ENCODE measurements at regions not wholly inside any gene's neighbourhood (a gene's known extent, or its start where the extent isn't known, plus 50 kb on each side); places are given as distances from the start of the nearest gene placed in this dataset.
"Not testable (repeated sequence)": the region's sequence is repeated elsewhere in the genome, so short reads cannot be mapped to it uniquely, and the experiment has no call there.

DNA sequence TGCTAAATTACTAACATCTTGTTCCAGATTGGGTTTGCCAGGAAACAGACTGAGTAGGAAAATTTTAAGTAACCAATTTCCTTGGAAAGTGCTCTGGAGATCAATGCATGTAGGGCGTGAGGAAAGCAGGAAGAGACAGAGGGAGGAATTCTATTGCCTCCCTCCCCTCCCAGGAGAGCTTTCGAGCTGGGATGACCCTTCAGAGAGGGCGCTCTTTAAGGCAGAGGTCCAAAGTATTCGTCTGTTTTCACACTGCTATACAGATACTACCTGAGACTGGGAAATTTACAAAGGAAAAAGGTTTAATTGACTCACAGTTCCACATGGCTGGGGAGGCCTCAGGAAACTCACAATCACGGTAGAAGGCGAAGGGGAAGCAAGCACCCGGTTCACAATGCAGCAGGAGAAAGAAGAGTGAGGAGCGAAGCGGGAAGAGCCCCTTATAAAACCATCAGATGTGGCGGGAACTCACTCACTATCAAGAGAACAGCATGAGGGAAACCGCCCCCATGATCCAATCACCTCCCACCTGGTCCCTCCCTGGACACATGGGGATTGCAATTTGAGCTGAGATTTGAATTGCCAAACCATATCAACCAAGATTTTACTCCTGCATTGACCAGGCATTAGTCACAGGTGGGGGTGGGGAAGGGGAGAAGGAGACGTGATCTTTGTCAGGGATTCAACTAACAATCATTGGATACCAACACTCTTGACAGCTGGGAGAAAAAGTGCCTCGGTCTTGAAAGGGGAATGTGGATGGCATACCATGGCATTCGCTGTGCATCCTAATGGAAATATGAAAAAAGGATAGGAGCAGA lies 63.8 kb downstream of the SLITRK2 start:
- DNase-seq (ENCODE audit: low spot score), result no peak

DNA sequence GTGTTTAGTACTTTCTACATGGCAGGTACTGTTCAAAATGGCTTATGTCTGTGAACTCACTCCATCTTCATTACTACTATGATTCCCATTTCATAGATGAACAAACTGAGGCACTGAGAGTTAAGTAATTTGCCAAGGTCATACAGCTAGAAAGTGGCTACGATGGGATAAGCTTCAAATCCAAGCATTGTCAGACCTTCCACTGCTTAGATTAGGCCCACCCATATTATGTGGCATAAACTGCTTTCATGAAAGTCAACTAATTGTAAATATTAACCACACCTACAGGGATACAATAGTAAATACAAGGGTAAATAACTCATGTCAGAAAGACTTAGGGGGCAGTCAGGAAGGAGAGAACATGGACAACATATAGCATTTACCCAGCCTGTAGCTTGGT lies 68.8 kb downstream of the SLITRK2 start:
- no peak for DNase-seq (ENCODE audit: low spot score)

DNA sequence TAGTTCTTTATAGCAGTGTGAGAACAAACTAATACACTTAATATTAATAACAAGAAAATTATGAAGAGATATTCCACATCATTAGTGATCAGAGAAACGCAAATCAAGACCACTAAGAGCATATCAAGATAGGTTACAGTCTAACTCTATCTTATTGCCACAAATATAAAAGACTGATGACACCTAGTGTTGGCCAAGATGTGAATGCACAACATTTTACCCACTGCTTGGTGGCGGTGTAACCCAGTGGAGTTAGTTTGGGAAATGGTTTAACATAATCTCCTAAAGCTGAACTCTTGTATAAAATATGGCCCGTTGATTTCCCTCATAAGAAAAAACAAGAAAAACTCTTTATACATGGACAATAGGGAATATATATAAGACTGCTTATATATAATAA lies 92.4 kb downstream of the SLITRK2 start:
- DNase-seq (ENCODE audit: low spot score), result peak; percentile 46

DNA sequence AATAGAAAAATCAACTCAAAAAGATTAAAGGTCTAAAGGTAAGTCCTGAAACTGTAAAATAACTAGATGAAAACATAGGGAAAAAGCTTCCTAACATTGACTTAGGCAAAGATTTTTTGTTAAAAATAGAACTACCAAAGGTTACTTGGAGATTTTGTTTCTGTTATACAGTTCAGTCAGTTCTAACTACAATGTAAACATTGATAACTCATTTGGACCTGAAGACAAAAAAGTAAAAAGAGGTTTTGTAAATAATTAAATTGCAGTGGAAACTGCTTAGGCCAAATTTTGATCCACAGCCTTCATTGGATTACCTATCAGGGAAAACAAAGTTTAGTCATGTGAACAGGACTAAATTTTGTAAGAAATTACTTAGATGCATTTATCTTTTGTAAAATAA lies 101.8 kb downstream of the SLITRK2 start:
- no peak for DNase-seq (ENCODE audit: low spot score)

DNA sequence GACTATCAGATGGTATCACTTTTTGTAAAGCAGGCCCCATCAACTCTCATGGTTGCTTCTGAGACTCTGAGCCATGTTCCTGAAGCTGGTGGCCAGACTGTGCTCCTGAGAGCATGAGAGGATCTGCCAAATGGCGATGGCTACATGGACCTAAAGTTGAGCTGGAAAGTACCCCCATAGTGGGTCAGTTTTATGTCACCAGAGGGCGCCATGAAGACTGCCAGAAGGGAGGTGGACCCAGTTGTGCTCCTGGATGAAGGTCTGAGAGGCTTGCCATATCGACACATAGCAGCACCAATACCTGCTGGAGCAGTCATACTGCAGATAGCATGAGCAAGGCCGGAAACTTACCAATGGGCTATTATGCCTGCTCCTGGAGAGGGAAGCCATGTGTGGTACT lies 105.7 kb downstream of the SLITRK2 start:
- no peak for DNase-seq (ENCODE audit: low spot score)

DNA sequence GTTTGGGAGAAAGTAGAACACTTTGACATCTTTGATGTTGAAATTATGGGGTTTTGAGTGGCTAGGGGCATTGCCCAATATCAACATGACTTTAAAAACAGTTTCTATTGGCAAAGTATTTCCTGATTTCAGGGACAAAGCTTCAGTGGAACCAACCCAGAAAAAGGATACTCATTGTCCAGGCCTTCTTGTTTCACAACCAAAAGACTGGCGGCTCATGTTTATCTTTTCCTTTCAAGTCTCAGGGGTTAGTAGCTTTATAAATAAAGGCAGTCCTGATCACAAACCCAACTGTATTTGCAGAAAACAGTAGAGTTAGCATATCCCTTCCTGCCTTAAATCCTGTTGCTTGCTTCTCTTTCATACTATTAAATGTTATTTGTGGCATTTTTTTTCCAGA lies 119.1 kb downstream of the SLITRK2 start:
- DNase-seq (ENCODE audit: low spot score), result no peak

DNA sequence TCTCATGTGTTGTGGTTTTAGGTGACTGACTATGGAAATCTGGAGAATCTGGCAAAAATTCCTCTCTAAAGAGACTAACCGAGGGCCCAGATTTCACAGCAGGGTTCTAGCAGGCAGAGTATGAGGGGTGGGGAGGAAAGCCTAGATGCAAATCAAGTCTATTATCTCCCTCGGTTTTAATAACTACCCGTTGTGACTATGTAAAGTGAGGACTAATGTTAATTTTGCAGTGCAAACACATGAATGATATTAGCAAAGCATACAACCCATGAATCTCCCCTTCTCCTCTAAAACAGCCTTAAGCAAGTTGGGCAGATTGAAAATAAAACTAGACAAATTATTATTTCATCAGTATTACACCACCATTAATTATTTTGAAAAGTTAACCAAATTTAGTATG lies 131.4 kb downstream of the SLITRK2 start:
- no peak for DNase-seq (ENCODE audit: low spot score)

DNA sequence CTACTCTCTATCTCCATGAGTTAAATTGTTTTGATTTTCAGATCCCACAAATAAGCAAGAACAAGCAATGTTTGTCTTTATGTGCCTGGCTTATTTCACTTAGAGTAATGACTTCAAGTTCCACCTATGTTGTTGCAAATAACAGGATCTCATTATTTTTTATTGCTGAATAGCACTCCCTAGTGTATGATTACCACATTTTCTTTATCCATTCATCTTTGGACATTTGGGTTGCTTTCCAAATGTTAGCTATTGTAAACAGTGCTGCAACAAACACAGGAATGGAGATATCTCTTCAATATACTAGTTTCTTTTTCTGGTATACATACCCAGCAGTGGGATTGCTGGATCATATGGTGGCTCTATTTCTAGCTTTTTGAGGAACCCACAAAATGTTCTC lies 136.0 kb downstream of the SLITRK2 start:
- DNase-seq (ENCODE audit: low spot score), result no peak

DNA sequence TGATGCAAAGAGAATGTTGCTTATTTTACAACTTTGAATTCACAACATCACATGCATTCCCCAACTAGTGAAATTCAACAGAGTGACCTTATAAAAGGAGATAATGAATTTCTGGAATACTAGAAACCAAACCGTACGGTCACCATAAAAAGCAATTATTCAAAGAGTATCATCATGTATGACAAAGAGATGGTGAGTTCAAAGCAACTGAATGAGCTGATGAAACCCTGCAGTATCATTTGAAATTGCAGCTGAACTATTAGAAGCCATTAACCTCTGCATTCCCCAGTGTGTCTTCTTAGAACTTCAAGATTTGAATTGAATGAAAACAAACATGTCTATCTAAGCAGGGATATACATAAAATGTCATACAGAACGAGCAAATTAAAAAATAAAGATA lies 172.4 kb downstream of the SLITRK2 start:
- no peak for DNase-seq (ENCODE audit: low spot score)

DNA sequence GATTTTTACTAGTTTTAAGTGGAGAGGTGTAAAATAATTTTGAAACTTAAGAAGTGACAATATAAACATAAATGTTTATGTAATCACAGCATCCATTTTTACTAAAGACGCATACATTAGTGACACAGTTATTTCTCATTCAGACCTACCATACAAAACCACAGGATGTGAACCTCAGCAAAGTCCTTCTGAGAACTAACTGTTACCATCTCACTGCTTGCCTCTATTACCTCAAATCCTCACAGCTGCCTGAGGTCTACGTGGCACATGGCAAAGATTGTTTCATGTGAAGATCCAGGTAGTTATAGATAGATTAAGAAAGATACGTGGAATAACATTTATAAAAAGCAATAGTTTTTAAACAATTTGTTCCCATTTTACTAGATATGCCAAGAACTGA lies 189.0 kb downstream of the SLITRK2 start:
- no peak for DNase-seq (ENCODE audit: low spot score)

DNA sequence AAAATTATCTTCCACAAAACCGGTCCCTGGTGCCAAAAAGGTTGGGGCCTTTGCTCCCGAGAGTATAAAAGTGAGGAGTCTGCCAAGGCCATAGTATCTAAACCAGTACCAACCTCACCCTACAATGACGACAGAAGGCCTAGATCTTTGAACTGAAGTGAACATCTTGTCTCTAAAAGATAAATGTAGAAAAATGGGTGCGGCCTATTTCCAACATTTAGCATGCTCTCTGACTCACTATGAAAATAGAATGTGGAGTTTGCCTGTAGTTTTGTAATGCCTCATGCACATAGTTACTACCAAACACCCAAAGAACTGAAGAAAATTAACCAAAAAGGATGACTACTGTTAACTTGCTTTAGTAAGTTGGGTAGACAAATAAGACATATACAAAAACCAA lies 218.4 kb downstream of the SLITRK2 start:
- DNase-seq (ENCODE audit: low spot score), result no peak

DNA sequence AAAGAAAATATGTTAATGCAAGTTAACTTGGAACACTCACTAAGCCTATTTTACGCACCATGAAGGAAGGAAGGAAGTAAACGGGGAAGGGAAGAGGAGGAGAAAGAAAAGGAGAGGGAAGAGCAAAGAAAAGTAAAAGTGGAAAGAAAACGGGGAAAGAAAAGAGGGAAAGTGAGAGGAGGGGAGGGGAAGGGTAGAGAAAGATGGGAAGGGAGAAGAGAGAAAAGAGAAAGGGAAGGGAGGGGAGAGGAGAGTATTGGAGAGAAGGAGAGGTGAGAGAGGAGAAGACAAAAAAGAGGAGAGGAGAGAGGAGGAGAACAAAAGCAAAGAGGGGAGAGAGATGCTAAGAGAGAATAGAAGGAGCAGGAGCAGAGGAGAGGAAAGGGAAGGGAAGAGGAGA lies 224.1 kb downstream of the SLITRK2 start:
- no peak for DNase-seq (ENCODE audit: low spot score)

DNA sequence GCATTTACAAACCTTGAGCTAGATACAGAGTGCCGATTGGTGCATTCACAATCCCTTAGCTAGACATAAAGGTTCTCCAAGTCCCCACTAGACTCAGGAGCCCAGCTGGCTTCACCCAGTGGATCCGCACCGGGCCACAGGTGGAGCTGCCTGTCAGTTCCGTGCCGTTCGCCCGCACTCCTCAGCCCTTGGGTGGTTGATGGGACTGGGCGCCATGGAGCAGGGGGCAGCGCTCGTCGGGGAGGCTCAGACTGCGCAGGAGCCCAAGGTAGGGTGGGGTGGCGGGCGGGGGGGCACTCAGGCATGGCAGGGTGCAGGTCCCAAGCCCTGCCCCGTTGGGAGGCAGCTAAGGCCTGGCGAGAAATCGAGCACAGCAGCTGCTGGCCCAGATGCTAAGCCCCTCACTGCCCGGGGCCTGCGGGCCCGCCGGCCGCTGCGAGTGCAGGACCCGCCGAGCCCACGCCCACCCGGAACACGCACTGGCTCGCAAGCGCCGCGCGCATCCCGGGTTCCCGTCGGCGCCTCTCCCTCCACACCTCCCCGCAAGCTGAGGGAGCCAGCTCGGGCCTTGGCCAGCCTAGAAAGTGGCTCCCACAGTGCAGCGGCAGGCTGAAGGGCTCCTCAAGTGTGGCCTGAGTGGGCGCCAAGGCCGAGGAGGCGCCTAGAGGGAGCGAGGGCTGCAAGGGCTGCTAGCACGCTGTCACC lies 228.5 kb downstream of the SLITRK2 start:
- not testable (repeated sequence) for DNase-seq (ENCODE audit: low spot score)

DNA sequence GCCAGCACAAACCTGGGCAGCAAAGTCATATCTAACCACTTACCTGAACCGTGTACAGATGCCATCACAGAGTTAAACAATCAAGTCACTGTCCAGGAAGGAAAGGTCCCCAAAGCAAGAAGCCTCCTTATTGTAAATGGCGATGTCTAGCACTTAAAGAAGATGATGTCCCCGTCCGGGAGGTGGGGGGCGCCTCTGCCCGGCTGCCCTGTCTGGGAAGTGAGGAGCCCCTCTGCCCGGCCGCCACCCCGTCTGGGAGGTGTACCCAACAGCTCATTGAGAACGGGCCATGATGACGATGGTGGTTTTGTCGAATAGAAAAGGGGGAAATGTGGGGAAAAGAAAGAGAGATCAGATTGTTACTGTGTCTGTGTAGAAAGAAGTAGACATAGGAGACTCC lies 231.9 kb downstream of the SLITRK2 start:
- DNase-seq (ENCODE audit: low spot score), result not testable (repeated sequence)

DNA sequence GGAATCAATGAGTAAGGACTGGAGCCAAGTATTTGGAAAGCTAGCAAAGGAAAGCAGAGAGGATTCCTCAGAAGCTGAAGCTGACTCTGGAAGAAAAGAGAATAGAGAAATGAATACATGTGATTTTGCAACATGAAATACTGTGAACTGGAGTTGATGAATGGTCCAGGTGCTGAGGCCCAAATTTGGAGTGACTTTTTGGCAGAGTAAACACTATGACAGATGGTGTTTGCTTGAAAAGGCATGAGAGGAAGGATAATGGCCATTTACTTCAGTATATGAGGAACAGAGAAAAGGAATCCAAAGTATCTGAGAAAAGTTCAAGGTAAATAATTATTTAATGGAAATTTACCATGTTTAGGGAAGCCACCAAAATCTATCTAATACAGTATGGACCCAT lies 236.7 kb downstream of the SLITRK2 start:
- DNase-seq (ENCODE audit: low spot score), result no peak

DNA sequence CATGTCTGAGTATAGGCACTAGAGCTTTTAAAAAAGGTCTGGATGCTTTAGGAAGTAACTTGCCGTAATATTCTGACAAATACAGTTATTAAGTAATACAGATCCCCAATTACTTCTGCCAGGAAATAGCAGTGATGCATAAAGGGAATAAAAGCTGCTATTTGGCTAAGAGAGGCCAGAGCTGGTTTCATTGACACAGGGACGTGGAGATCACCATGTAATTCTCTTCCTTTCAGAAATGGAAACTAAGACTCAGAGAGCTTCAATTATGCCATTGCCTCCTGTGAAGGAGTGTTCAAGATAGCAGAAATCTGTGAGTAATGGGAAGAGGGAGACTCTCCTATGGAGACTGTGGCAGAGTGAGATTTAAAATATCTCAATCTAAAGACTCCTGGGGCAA lies 238.1 kb downstream of the SLITRK2 start:
- no peak for DNase-seq (ENCODE audit: low spot score)

DNA sequence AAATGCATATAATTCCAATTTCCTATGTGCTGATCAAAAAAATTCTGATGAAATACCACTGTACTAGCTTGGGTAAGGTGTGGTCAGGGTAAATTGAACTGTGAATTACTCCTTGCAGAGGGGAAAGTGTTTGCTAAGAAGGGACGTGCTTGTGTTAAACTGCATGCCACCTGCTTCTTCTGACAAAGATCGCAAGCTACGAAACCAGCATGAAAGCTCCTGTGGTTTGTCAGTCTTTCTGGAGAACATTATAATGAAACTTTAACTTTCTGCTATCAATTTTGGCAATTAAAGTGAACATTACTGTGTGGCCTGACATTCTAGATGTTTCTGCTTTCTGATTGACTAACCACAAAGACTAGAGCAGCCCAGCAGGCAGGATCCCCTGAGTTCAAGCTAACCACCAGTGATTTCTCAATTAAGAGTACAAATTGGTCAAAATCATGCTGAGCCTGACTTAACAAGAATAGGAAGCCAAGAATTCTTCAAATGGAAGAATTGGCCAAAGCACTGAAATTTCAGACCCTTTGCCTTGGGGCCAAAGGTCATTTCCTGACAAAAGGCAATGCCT lies 239.0 kb downstream of the SLITRK2 start:
- DNase-seq (ENCODE audit: low spot score), result no peak

DNA sequence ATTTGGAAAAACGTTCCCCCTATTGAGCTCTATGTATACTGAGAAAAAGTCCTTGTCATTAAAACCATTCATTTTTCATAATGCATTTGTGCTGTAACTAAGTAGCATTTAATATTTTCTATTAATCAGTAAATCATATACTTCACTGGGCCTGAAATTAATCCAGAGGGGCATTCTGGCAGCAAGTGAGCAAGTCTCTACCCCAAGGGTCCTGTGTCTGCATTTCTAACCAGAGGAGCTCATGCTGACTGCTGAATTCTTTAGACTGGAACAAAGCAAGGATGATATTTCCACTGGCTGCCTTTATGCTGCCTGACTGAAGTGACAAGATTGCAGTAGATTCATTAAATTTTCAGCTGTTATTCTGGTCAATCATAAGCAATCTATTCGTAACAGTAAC lies 246.5 kb downstream of the SLITRK2 start:
- DNase-seq (ENCODE audit: low spot score), result no peak

DNA sequence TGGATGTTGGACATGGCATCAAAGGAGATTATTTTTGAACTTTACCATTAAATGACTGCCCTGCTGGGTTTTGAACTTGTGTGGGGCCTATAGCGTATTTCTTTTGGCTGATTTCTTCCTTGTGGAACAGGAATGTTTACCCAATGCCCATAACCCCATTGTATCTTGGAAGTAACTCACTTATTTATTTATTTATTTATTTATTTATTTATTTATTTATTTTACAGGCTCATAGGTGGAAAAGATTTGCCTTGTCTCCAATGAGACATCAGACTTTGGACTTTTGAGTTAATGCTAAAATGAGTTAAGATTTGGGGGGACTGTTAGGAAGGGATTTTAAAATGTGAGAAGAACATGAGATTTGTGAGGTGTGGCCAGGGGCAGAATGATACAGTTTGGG lies 273.1 kb downstream of the SLITRK2 start:
- DNase-seq (ENCODE audit: low spot score), result no peak

DNA sequence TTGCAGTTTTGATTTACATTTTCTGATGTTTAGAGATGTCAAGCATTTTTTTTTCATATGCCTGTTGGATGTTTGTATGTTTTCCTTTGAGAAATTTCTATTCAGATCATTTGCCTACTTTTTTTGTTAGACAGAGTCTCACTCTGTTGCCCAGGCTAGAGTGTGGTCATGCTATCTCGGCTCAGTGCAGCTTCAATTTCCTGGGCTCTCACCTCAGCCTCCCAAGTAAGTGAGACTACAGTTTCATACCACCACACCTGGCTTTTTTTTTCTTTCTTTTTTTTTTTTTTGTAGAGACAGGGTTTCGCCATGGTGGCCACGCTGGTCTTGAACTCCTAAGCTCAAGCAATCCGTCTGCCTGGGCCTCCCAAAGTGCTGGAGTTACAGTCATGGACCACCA lies 291.7 kb downstream of the SLITRK2 start:
- no peak for DNase-seq (ENCODE audit: low spot score)

DNA sequence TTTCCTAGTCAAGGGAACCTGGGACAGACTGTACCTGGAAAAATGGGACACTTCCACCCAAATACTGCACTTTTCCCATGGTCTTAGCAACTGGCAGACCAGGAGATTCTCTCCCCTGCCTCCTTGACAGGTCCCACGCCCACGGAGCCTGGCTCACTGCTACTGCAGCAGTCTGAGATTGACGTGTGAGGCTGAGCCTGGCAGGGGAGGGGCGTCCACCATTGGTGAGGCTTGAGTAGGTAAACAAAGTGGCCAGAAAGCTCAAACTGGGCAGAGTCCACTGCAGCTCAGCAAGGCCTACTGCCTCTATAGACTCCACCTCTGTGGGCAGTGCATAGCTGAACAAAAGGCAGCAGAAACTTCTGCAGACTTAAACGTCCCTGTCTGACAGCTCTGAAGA lies 301.4 kb downstream of the SLITRK2 start:
- DNase-seq (ENCODE audit: low spot score), result not testable (repeated sequence)

DNA sequence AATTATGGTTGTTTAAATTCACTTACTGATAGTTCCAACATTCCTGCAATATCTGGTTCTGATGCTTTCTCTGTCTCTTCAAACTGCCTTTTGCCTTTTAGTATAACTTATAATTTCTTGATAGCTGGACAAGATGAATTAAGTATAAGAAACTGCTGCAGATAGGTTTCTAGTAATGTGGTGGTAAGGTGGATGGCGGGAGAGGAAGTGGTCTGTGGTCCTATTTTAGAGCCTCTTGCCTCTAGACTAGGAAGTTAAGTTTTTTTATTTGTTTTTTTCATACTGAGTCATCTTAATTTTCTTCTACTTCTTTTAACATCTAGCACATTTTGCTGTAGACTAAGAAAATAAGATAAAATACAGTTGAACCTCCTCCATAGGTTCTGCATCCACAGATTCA lies 310.0 kb downstream of the SLITRK2 start:
- DNase-seq (ENCODE audit: low spot score), result no peak

DNA sequence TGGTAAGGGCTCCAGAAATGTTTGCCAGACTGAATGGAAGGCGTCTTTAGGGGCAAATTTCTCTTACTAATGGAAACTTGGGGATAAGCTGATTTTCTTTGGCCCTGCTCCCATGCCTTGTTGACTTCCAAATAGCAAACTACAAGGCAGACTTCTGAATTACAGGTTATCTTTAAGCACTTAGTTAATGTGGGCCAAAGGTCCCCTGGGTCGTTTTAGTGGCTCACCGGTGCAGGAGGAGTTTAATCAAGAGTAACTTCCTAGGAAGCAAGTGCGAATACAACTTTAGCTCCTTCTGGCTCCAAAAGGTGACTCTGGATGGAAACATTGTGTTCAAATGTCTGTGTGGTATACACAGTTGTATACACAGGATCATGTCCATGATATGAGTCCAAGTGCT lies 323.6 kb downstream of the SLITRK2 start:
- DNase-seq (ENCODE audit: low spot score), result no peak

Measured in Ammon's horn (tissue), 1 donor.